Esophagus muscularis mucosa (tissue), 4 donors: ENCODE measurements at regions not wholly inside any gene's neighbourhood (a gene's known extent, or its start where the extent isn't known, plus 50 kb on each side); places are given as distances from the start of the nearest gene placed in this dataset.

Source experiments
- DNase-seq: peaks from one replicate; pipeline ENCODE4 v3.0.0-alpha.2; 2017; ENCODE audit errors: extremely low spot score
- H3K27ac ChIP-seq, 4 donors: fragments of 200-600 bp; sonication (generic); replicated peaks in 1 of 4; 1 replicate in 3 of 4; 2 replicates in 1 of 4; pipeline ENCODE4 v1.5.1; 2016 to 2019; ENCODE audit warnings: mild to moderate bottlenecking in 1 of 4
- H3K27me3 ChIP-seq, 4 donors: fragments of 200-600 bp; sonication (generic); one replicate each; pipeline versions ENCODE4 v1.5.1 to v1.6.0; 2016 to 2019
- H3K36me3 ChIP-seq, 4 donors: fragments of 200-600 bp; sonication (generic); one replicate each; pipeline ENCODE4 v1.5.1; 2016 to 2019
- H3K4me1 ChIP-seq, 4 donors: fragments of 200-600 bp; sonication (generic); one replicate each; pipeline ENCODE4 v1.5.1; 2016 to 2019
- H3K4me3 ChIP-seq, 4 donors: fragments of 200-600 bp; sonication (generic); 1 replicate in 2 of 4; 2 replicates in 2 of 4; pipeline ENCODE4 v1.5.1; 2016 to 2019; ENCODE audit warnings: mild to moderate bottlenecking in 4 of 4, moderate library complexity in 1 of 4
- H3K9me3 ChIP-seq, 4 donors: fragments of 200-600 bp; sonication (generic); 1 replicate in 3 of 4; 2 replicates in 1 of 4; pipeline ENCODE4 v1.5.1; 2016 to 2019
- EP300 ChIP-seq: sonication (generic); formaldehyde crosslinking; IDR thresholded peaks from one replicate; pipeline ENCODE4 v1.6.1; 2017; ENCODE audit warnings: antibody characterized with exemption
- POLR2A ChIP-seq: fragments of 450-650 bp; IDR thresholded peaks from one replicate; pipeline ENCODE4 v1.6.1; 2017; ENCODE audit warnings: antibody characterized with exemption, moderate library complexity, mild to moderate bottlenecking, low read depth
- POLR2AphosphoS5 ChIP-seq, 2 donors: sonication (generic); formaldehyde crosslinking; IDR thresholded peaks; one replicate each; pipeline ENCODE4 v1.6.1; 2017; ENCODE audit warnings: antibody characterized with exemption in 2 of 2
- WGBS: methylation state at CpG from one replicate; pipeline ENCODE4 v1.1.5; 2018; 5-methylcytosine and 5-hydroxymethylcytosine counted together
- intact Hi-C: fragments of 100-400 bp; cut with DNase I; formaldehyde crosslinking; loops from one replicate; pipeline ENCODE4 v1.15.1; 2023
- TF ChIP-seq, protein P1 (sequence below), 3 experiments: fragments of 200-600 bp in 2 of 3; fragments of 450-650 bp in 1 of 3; sonication (generic) in 2 of 3; IDR thresholded peaks; one replicate each; pipeline ENCODE4 v1.5.1; 2017 to 2019; ENCODE audit warnings: antibody characterized with exemption in 3 of 3, mild to moderate bottlenecking in 2 of 3, moderate library complexity in 1 of 3

- Histone ChIP-seq H3K4me3 (no peak overlapping the region), H3K27ac (no peak overlapping the region), H3K36me3 (no peaks in the 10 kb centered on the region), H3K4me1 (no peaks in the 10 kb centered on the region), H3K9me3 (no peaks in the 10 kb centered on the region), H3K27me3 (no peaks in the 10 kb centered on the region)
- no peak for TF ChIP-seq EP300
- no peak for TF ChIP-seq POLR2AphosphoS5 (IDR thresholded peaks at IDR 0.05)
- TF ChIP-seq, protein P1, sequence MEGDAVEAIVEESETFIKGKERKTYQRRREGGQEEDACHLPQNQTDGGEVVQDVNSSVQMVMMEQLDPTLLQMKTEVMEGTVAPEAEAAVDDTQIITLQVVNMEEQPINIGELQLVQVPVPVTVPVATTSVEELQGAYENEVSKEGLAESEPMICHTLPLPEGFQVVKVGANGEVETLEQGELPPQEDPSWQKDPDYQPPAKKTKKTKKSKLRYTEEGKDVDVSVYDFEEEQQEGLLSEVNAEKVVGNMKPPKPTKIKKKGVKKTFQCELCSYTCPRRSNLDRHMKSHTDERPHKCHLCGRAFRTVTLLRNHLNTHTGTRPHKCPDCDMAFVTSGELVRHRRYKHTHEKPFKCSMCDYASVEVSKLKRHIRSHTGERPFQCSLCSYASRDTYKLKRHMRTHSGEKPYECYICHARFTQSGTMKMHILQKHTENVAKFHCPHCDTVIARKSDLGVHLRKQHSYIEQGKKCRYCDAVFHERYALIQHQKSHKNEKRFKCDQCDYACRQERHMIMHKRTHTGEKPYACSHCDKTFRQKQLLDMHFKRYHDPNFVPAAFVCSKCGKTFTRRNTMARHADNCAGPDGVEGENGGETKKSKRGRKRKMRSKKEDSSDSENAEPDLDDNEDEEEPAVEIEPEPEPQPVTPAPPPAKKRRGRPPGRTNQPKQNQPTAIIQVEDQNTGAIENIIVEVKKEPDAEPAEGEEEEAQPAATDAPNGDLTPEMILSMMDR (IDR thresholded peaks at IDR 0.05): no peak
- no peak for TF ChIP-seq POLR2A
- intact Hi-C loops: no loop called here
- no peak for DNase-seq
- 84% methylated on average over 1 of the region's 1 CpG for WGBS
Observed at GRCh38 chr11:29484548-29484947, 532.3 kb downstream of the KCNA4 start.

DNA sequence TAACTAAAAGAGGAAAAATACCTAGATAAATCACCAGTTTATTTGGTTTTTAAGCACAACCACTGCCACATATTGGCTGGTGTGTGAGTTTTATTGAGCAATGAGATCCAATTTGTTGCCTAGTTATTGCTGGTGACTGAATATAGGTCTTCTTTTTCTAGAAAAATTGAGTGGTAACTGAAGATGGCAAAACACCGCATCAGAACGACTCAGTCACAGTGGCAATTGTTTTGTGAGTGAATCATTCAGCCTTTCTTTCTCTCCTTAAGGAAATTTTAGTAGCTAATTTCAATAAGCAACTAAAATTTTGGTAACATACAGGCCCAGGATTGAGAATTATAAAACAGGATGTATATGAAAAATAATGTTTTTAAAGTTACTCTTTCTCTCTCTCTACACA is 533.0 kb downstream of the KCNA4 start:
- DNase-seq: no peak
- Histone ChIP-seq H3K36me3 (no peaks in the 10 kb centered on the region), H3K27ac (no peak overlapping the region), H3K4me3 (no peak overlapping the region), H3K27me3 (no peaks in the 10 kb centered on the region), H3K9me3 (no peaks in the 10 kb centered on the region), H3K4me1 (no peaks in the 10 kb centered on the region)
- intact Hi-C loops: no loop called here
- 82% methylated on average over 2 of the region's 2 CpGs for WGBS
- TF ChIP-seq POLR2AphosphoS5 (IDR thresholded peaks at IDR 0.05): no peak
- TF ChIP-seq EP300: no peak
- TF ChIP-seq, protein P1 (IDR thresholded peaks at IDR 0.05): no peak
- no peak for TF ChIP-seq POLR2A

- Histone ChIP-seq H3K27ac (no peak overlapping the region), H3K4me1 (no peaks in the 10 kb centered on the region), H3K36me3 (no peaks in the 10 kb centered on the region), H3K4me3 (no peak overlapping the region), H3K9me3 (no peaks in the 10 kb centered on the region), H3K27me3 (no peaks in the 10 kb centered on the region)
- no peak for DNase-seq
- no peak for TF ChIP-seq POLR2A
- TF ChIP-seq EP300: no peak
- TF ChIP-seq, protein P1 (IDR thresholded peaks at IDR 0.05): no peak
- no peak for TF ChIP-seq POLR2AphosphoS5 (IDR thresholded peaks at IDR 0.05)
- WGBS: 84% methylated on average over 4 of the region's 4 CpGs
- intact Hi-C loops: no loop called here
Observed at GRCh38 chr11:29482510-29482909, 534.3 kb downstream of the KCNA4 start.

GRCh38 chr11:29481738-29482137 is 535.1 kb downstream of the KCNA4 start:
- WGBS: 69% methylated on average over 2 of the region's 2 CpGs
- no peaks in the 10 kb centered on the region for H3K4me1 ChIP-seq
- H3K36me3 ChIP-seq: no peaks in the 10 kb centered on the region
- H3K27me3 ChIP-seq: no peaks in the 10 kb centered on the region
- DNase-seq: no peak
- intact Hi-C loops: no loop called here
- no peaks in the 10 kb centered on the region for H3K9me3 ChIP-seq
- no peak overlapping the region for H3K27ac ChIP-seq
- no peak for TF ChIP-seq POLR2AphosphoS5 (IDR thresholded peaks at IDR 0.05)
- TF ChIP-seq POLR2A: no peak
- TF ChIP-seq, protein P1 (IDR thresholded peaks at IDR 0.05): no peak
- TF ChIP-seq EP300: no peak
- no peak overlapping the region for H3K4me3 ChIP-seq

- Histone ChIP-seq H3K9me3 (no peaks in the 10 kb centered on the region), H3K36me3 (no peaks in the 10 kb centered on the region), H3K27ac (no peak overlapping the region), H3K4me1 (no peaks in the 10 kb centered on the region), H3K4me3 (no peak overlapping the region), H3K27me3 (no peaks in the 10 kb centered on the region)
- intact Hi-C loops: no loop called here
- TF ChIP-seq POLR2A (no peak), EP300 (no peak), POLR2AphosphoS5 (IDR thresholded peaks at IDR 0.05) (no peak)
- TF ChIP-seq, protein P1 (IDR thresholded peaks at IDR 0.05): no peak
- 100% methylated on average over 1 of the region's 1 CpG for WGBS
- no peak for DNase-seq
Observed at GRCh38 chr11:29480981-29481380, 535.8 kb downstream of the KCNA4 start.
